ENCODE measurements at regions not wholly inside any gene's neighbourhood (a gene's known extent, or its start where the extent isn't known, plus 50 kb on each side); places are given as distances from the start of the nearest gene placed in this dataset.

GRCh38 chr3:76495216-76495615, 544.7 kb upstream of the ROBO2 start:
- TF ChIP-seq, protein P1, sequence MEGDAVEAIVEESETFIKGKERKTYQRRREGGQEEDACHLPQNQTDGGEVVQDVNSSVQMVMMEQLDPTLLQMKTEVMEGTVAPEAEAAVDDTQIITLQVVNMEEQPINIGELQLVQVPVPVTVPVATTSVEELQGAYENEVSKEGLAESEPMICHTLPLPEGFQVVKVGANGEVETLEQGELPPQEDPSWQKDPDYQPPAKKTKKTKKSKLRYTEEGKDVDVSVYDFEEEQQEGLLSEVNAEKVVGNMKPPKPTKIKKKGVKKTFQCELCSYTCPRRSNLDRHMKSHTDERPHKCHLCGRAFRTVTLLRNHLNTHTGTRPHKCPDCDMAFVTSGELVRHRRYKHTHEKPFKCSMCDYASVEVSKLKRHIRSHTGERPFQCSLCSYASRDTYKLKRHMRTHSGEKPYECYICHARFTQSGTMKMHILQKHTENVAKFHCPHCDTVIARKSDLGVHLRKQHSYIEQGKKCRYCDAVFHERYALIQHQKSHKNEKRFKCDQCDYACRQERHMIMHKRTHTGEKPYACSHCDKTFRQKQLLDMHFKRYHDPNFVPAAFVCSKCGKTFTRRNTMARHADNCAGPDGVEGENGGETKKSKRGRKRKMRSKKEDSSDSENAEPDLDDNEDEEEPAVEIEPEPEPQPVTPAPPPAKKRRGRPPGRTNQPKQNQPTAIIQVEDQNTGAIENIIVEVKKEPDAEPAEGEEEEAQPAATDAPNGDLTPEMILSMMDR (IDR thresholded peaks at IDR 0.05; ENCODE audit: unreplicated experiment), result no peak
- H3K36me3 Mint-ChIP-seq (ENCODE audit: low read depth, unreplicated experiment), result no peaks in the 10 kb centered on the region
- no peak overlapping the region for H3K27ac Mint-ChIP-seq (ENCODE audit: unreplicated experiment)
- no peaks in the 10 kb centered on the region for H3K27me3 Mint-ChIP-seq (ENCODE audit: unreplicated experiment)
- DNase-seq (ENCODE audit: low spot score), result no peak
- no peak overlapping the region for H3K4me3 Mint-ChIP-seq (ENCODE audit: unreplicated experiment)
- H3K4me1 Mint-ChIP-seq (ENCODE audit: unreplicated experiment), result no peaks in the 10 kb centered on the region
- no peaks in the 10 kb centered on the region for H3K9me3 Mint-ChIP-seq (ENCODE audit: unreplicated experiment)

DNA sequence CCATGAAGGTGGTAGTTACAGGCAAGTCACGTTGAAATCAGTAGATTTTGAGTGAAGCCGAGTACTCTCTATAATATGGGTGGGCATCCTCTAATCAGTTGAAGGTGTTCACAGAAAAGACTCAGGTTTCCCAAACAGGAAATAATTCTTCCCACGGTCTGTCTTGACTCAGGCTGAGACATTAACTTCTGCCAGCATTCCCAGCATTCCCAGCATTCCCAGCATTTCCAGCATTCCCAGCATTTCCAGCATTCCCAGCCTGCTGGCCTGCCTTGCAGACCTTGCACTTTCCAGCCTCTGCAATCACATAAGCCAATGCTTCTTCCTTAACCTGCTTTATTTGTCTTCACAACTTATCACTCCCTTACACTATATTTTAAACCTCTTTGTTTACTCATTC, 542.3 kb upstream of the ROBO2 start:
- no peak for DNase-seq (ENCODE audit: low spot score)
- no peaks in the 10 kb centered on the region for H3K4me1 Mint-ChIP-seq (ENCODE audit: unreplicated experiment)

GRCh38 chr3:76500746-76501275, 539.1 kb upstream of the ROBO2 start:
- no peaks in the 10 kb centered on the region for H3K9me3 Mint-ChIP-seq (ENCODE audit: unreplicated experiment)
- H3K4me1 Mint-ChIP-seq (ENCODE audit: unreplicated experiment), result no peaks in the 10 kb centered on the region
- H3K36me3 Mint-ChIP-seq (ENCODE audit: low read depth, unreplicated experiment), result no peaks in the 10 kb centered on the region
- no peaks in the 10 kb centered on the region for H3K27me3 Mint-ChIP-seq (ENCODE audit: unreplicated experiment)
- no peak for DNase-seq (ENCODE audit: low spot score)
- H3K27ac Mint-ChIP-seq (ENCODE audit: unreplicated experiment), result no peak overlapping the region
- TF ChIP-seq, protein P1 (IDR thresholded peaks at IDR 0.05; ENCODE audit: unreplicated experiment), result no peak
- H3K4me3 Mint-ChIP-seq (ENCODE audit: unreplicated experiment), result no peak overlapping the region

More for the DNA sequence above, 542.3 kb upstream of the ROBO2 start:
- Mint-ChIP-seq H3K4me3 (ENCODE audit: unreplicated experiment) (no peak overlapping the region), H3K9me3 (ENCODE audit: unreplicated experiment) (no peaks in the 10 kb centered on the region), H3K27ac (ENCODE audit: unreplicated experiment) (no peak overlapping the region), H3K36me3 (ENCODE audit: low read depth, unreplicated experiment) (no peaks in the 10 kb centered on the region), H3K27me3 (ENCODE audit: unreplicated experiment) (no peaks in the 10 kb centered on the region)
- TF ChIP-seq, protein P1 (IDR thresholded peaks at IDR 0.05; ENCODE audit: unreplicated experiment), result no peak

- H3K4me3 Mint-ChIP-seq (ENCODE audit: unreplicated experiment), result no peak overlapping the region
- DNase-seq (ENCODE audit: low spot score), result no peak
- H3K27ac Mint-ChIP-seq (ENCODE audit: unreplicated experiment), result no peak overlapping the region
- TF ChIP-seq, protein P1 (IDR thresholded peaks at IDR 0.05; ENCODE audit: unreplicated experiment), result no peak
- H3K27me3 Mint-ChIP-seq (ENCODE audit: unreplicated experiment), result no peaks in the 10 kb centered on the region
- no peaks in the 10 kb centered on the region for H3K9me3 Mint-ChIP-seq (ENCODE audit: unreplicated experiment)
- no peaks in the 10 kb centered on the region for H3K36me3 Mint-ChIP-seq (ENCODE audit: low read depth, unreplicated experiment)
- H3K4me1 Mint-ChIP-seq (ENCODE audit: unreplicated experiment), result no peaks in the 10 kb centered on the region
Observed at GRCh38 chr3:76501315-76501714, 538.6 kb upstream of the ROBO2 start.

DNA sequence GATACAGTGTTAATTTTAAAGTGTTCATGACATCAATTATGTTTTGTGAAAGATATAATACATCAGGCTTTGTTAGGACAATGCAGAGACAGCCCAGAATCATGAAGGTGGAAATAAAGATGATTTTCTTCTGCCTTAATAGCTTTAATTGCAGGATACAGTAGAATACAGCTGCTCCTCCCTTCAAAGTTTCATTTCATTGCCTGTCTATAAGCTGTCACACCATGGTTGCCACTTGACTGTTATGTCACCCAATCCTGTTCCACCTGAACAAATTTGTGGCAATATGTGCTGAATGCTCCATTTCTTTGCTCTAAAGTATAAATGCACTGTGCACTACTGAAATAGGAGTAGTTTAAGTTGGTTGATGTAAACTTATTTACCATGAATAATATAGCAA, 537.8 kb upstream of the ROBO2 start:
- H3K4me1 Mint-ChIP-seq (ENCODE audit: unreplicated experiment), result no peaks in the 10 kb centered on the region
- TF ChIP-seq, protein P1 (IDR thresholded peaks at IDR 0.05; ENCODE audit: unreplicated experiment), result no peak
- no peaks in the 10 kb centered on the region for H3K27me3 Mint-ChIP-seq (ENCODE audit: unreplicated experiment)
- H3K36me3 Mint-ChIP-seq (ENCODE audit: low read depth, unreplicated experiment), result no peaks in the 10 kb centered on the region
- no peak overlapping the region for H3K27ac Mint-ChIP-seq (ENCODE audit: unreplicated experiment)
- H3K4me3 Mint-ChIP-seq (ENCODE audit: unreplicated experiment), result no peak overlapping the region
- no peaks in the 10 kb centered on the region for H3K9me3 Mint-ChIP-seq (ENCODE audit: unreplicated experiment)
- DNase-seq (ENCODE audit: low spot score), result no peak

Data from endothelial cell (in vitro differentiated cells).